GM23248 (cell line): ENCODE measurements at regions not wholly inside any gene's neighbourhood (a gene's known extent, or its start where the extent isn't known, plus 50 kb on each side); places are given as distances from the start of the nearest gene placed in this dataset.

Experiments
- DNase-seq: peaks from one replicate; pipeline ENCODE4 v3.0.0-alpha.2; 2015
- H2AFZ ChIP-seq: fragments of 200-600 bp; sonication (generic); 2 replicates; pipeline ENCODE4 v1.6.1; 2016; ENCODE audit warnings: antibody characterized with exemption
- H3F3A ChIP-seq: fragments of 200-600 bp; sonication (generic); 2 replicates; pipeline ENCODE4 v1.6.1; 2016; ENCODE audit warnings: mild to moderate bottlenecking, antibody characterized with exemption, mixed run types; ENCODE audit not compliant: insufficient read depth
- H3K27ac ChIP-seq: fragments of 200-600 bp; sonication (generic); 2 replicates; pipeline ENCODE4 v1.5.1; 2016; ENCODE audit warnings: mild to moderate bottlenecking
- H3K27me3 ChIP-seq: fragments of 200-600 bp; sonication (generic); replicated peaks from 2 replicates; pipeline ENCODE4 v1.6.1; 2016; ENCODE audit warnings: mild to moderate bottlenecking; ENCODE audit not compliant: insufficient read depth
- H3K36me3 ChIP-seq: fragments of 200-600 bp; sonication (generic); 2 replicates; pipeline ENCODE4 v1.6.1; 2016; ENCODE audit warnings: low read depth, mild to moderate bottlenecking
- H3K4me1 ChIP-seq: fragments of 200-600 bp; sonication (generic); 2 replicates; pipeline ENCODE4 v1.6.1; 2016; ENCODE audit warnings: mild to moderate bottlenecking; ENCODE audit not compliant: insufficient read depth
- H3K4me2 ChIP-seq: fragments of 200-600 bp; sonication (generic); one replicate; pipeline ENCODE4 v1.6.1; 2016; ENCODE audit warnings: mild to moderate bottlenecking; ENCODE audit not compliant: unreplicated experiment
- H3K4me3 ChIP-seq: fragments of 200-600 bp; sonication (generic); 2 replicates; pipeline ENCODE4 v1.5.1; 2016; ENCODE audit warnings: mild to moderate bottlenecking
- H3K79me2 ChIP-seq: fragments of 200-600 bp; sonication (generic); 2 replicates; pipeline ENCODE4 v1.6.1; 2016; ENCODE audit warnings: mild to moderate bottlenecking; ENCODE audit not compliant: insufficient read depth
- H3K9ac ChIP-seq: fragments of 200-600 bp; sonication (generic); 2 replicates; pipeline ENCODE4 v1.6.1; 2016; ENCODE audit warnings: mild to moderate bottlenecking
- H3K9me2 ChIP-seq: fragments of 200-600 bp; sonication (generic); 2 replicates; pipeline ENCODE4 v1.6.1; 2016; ENCODE audit warnings: mixed run types, mild to moderate bottlenecking, moderate library complexity; ENCODE audit not compliant: insufficient read depth
- H3K9me3 ChIP-seq: fragments of 200-600 bp; sonication (generic); one replicate; pipeline ENCODE4 v1.6.1; 2017; ENCODE audit warnings: low read depth
- H4K20me1 ChIP-seq: fragments of 200-600 bp; sonication (generic); 2 replicates; pipeline ENCODE4 v1.6.0; 2016; ENCODE audit not compliant: insufficient read depth
- EZH2 ChIP-seq: fragments of 200-600 bp; sonication (generic); IDR thresholded peaks from 2 replicates; pipeline ENCODE4 v1.6.1; 2018; ENCODE audit warnings: antibody characterized with exemption, mild to moderate bottlenecking; ENCODE audit not compliant: insufficient read depth, poor library complexity, severe bottlenecking
- EZH2phosphoT487 ChIP-seq: fragments of 200-600 bp; sonication (generic); IDR thresholded peaks from 2 replicates; pipeline ENCODE4 v1.6.1; 2018; ENCODE audit warnings: antibody characterized with exemption, moderate library complexity, mild to moderate bottlenecking, low read depth; ENCODE audit not compliant: insufficient read depth
- WGBS, 2 experiments: methylation state at CpG; one replicate each; pipeline ENCODE4 v1.1.6; 2015 to 2017; ENCODE audit warnings: low lambda C conversion rate in 2 of 2, low coverage in 1 of 2; ENCODE audit errors: missing lambda C conversion rate in 2 of 2; 5-methylcytosine and 5-hydroxymethylcytosine counted together
- in situ Hi-C: fragments of 300-500 bp; cut with MboI; formaldehyde crosslinking; loops from 2 replicates; pipeline ENCODE4 v1.15.0; 2020

GRCh38 chrX:14235004-14235403 lies 205.3 kb upstream of the GEMIN8 start:
- H3F3A ChIP-seq = no peaks in the 10 kb centered on the region
- TF ChIP-seq EZH2 (no peak), EZH2phosphoT487 (no peak)
- H3K27ac ChIP-seq = no peak overlapping the region
- H3K36me3 ChIP-seq = no peaks in the 10 kb centered on the region
- H3K4me1 ChIP-seq = no peaks in the 10 kb centered on the region
- no peak overlapping the region for H3K9ac ChIP-seq
- H4K20me1 ChIP-seq = no peaks in the 10 kb centered on the region
- in situ Hi-C loops = no loop called here
- H3K9me2 ChIP-seq = no peaks in the 10 kb centered on the region
- DNase-seq = peak; percentile 0
- H3K4me3 ChIP-seq = no peak overlapping the region
- WGBS, 2 experiments = 0 to 6% methylated on average over 3 of the region's 3 CpGs
- no peak overlapping the region for H3K4me2 ChIP-seq
- H3K79me2 ChIP-seq = no peaks in the 10 kb centered on the region
- no peaks in the 10 kb centered on the region for H3K27me3 ChIP-seq
- H3K9me3 ChIP-seq = no peaks in the 10 kb centered on the region
- no peak overlapping the region for H2AFZ ChIP-seq

- Histone ChIP-seq H4K20me1 (no peaks in the 10 kb centered on the region), H3K27me3 (no peaks in the 10 kb centered on the region), H3K27ac (no peak overlapping the region), H3K4me3 (no peak overlapping the region), H3K36me3 (no peaks in the 10 kb centered on the region), H3K9me2 (no peaks in the 10 kb centered on the region), H3K79me2 (no peaks in the 10 kb centered on the region), H3K4me2 (no peak overlapping the region), H3K9me3 (no peaks in the 10 kb centered on the region), H3K4me1 (no peaks in the 10 kb centered on the region), H3F3A (no peaks in the 10 kb centered on the region), H3K9ac (no peak overlapping the region), H2AFZ (no peak overlapping the region)
- WGBS, 2 experiments = 20 to 21% methylated on average over 3 to 4 of the region's 4 CpGs
- TF ChIP-seq EZH2 (no peak), EZH2phosphoT487 (no peak)
- in situ Hi-C loops = no loop called here
- DNase-seq = no peak
Observed at GRCh38 chrX:14232688-14233087, 203.0 kb upstream of the GEMIN8 start.

GRCh38 chrX:14228611-14229010 lies 198.9 kb upstream of the GEMIN8 start:
- Histone ChIP-seq H3K9me2 (no peaks in the 10 kb centered on the region), H3K4me1 (no peaks in the 10 kb centered on the region), H3K79me2 (no peaks in the 10 kb centered on the region), H3K36me3 (no peaks in the 10 kb centered on the region), H3K4me3 (no peak overlapping the region), H4K20me1 (no peaks in the 10 kb centered on the region), H3K27me3 (no peaks in the 10 kb centered on the region), H3K9me3 (no peaks in the 10 kb centered on the region), H3K4me2 (no peak overlapping the region), H2AFZ (no peak overlapping the region), H3F3A (no peaks in the 10 kb centered on the region), H3K9ac (no peak overlapping the region), H3K27ac (no peak overlapping the region)
- peak; percentile 1 for DNase-seq
- in situ Hi-C loops = no loop called here
- TF ChIP-seq EZH2phosphoT487 (no peak), EZH2 (no peak)
- WGBS, 2 experiments = 44 to 45% methylated on average over 2 of the region's 2 CpGs

- H3K9me2 ChIP-seq = no peaks in the 10 kb centered on the region
- H3K4me2 ChIP-seq = no peak overlapping the region
- H4K20me1 ChIP-seq = no peaks in the 10 kb centered on the region
- H3K27ac ChIP-seq = no peak overlapping the region
- in situ Hi-C loops = no loop called here
- H3K9ac ChIP-seq = no peak overlapping the region
- H3F3A ChIP-seq = no peaks in the 10 kb centered on the region
- no peak overlapping the region for H2AFZ ChIP-seq
- no peak for DNase-seq
- H3K4me1 ChIP-seq = no peaks in the 10 kb centered on the region
- H3K79me2 ChIP-seq = no peaks in the 10 kb centered on the region
- no peaks in the 10 kb centered on the region for H3K9me3 ChIP-seq
- no peaks in the 10 kb centered on the region for H3K36me3 ChIP-seq
- no peaks in the 10 kb centered on the region for H3K27me3 ChIP-seq
- WGBS, 2 experiments = 9 to 20% methylated on average over 3 to 4 of the region's 4 CpGs
- TF ChIP-seq EZH2 (no peak), EZH2phosphoT487 (no peak)
- no peak overlapping the region for H3K4me3 ChIP-seq
Observed at GRCh38 chrX:14220386-14220944, 190.8 kb upstream of the GEMIN8 start.

- in situ Hi-C loops = no loop called here
- Histone ChIP-seq H3K4me2 (no peak overlapping the region), H3K9ac (no peak overlapping the region), H3F3A (no peaks in the 10 kb centered on the region), H3K4me3 (no peak overlapping the region), H3K4me1 (no peaks in the 10 kb centered on the region), H3K9me3 (no peaks in the 10 kb centered on the region), H3K79me2 (no peaks in the 10 kb centered on the region), H3K27ac (no peak overlapping the region), H3K27me3 (no peaks in the 10 kb centered on the region), H4K20me1 (no peaks in the 10 kb centered on the region), H3K9me2 (no peaks in the 10 kb centered on the region), H3K36me3 (no peaks in the 10 kb centered on the region), H2AFZ (no peak overlapping the region)
- TF ChIP-seq EZH2phosphoT487 (no peak), EZH2 (no peak)
- 2 to 3% methylated on average over 3 of the region's 3 CpGs for WGBS, 2 experiments
- DNase-seq = no peak
Observed at GRCh38 chrX:14209034-14209433, 179.3 kb upstream of the GEMIN8 start.
